Fibroblast of upper back skin (primary cell): ENCODE measurements at regions not wholly inside any gene's neighbourhood (a gene's known extent, or its start where the extent isn't known, plus 50 kb on each side); places are given as distances from the start of the nearest gene placed in this dataset.
A peak's percentile ranks its signal among the peaks of the same experiment; 100 is the strongest.
"Not testable (repeated sequence)": the region's sequence is repeated elsewhere in the genome, so short reads cannot be mapped to it uniquely, and the experiment has no call there.

Source experiments
- DNase-seq: peaks from one replicate; pipeline ENCODE4 v3.0.0-alpha.2; 2013

DNA sequence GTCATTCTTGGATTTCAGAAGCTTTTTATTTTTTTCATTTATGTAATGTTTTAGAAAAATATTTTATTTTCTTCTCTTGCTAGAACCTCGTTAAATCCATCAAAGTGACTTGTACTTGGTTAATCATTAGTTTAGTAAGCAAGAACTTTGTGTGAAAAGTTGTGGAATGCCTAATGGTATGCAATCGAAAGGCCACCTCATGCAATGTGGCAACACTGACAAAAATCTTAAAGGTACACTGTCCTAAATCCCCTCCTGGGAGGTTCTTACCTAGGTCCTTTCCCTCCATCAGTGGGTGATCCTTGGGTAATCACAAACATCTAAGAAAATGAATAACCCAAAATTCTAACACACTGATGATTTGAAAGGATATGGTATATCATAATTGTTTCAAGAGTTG is 304.2 kb downstream of the DNAH5 start:
- DNase-seq, result no peak

DNA sequence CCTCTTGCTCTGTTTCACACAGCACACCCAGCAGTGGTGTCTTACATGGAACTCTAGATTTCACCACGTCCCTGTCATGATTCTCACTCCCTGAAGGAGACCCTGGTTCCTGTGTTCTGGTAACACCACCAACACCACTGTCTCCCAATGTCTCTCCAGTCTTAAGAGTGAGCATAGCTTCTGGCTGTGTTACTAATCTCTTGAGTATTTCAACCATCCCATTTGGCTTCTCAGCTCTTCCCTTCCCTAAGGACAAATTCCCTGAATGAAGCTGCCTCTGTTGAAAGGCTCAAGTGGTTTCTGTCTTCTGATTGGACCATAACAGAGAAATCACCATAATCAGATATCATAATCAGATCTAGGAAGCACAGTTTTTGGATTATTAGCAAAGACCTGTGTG is 311.8 kb downstream of the DNAH5 start:
- peak; percentile 34 for DNase-seq

DNA sequence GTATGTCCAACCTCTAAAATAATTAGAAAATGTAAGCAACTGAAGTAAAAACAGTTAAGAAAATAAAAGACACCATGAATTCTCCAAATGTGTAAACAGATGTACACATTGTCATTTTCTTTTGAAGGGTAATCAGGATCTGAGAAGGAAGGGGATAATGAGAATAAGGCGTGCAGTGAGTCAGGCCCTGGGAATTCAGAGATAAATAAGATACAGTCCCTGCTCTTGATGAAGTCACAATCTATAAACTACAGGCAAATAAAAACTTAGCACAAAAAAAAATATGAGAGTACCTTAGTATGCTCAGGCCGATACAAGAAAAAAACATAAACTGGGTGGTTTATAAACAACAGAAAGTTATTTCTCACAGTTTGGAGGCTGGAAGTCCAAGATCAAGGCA is 315.3 kb downstream of the DNAH5 start:
- DNase-seq, result no peak

DNA sequence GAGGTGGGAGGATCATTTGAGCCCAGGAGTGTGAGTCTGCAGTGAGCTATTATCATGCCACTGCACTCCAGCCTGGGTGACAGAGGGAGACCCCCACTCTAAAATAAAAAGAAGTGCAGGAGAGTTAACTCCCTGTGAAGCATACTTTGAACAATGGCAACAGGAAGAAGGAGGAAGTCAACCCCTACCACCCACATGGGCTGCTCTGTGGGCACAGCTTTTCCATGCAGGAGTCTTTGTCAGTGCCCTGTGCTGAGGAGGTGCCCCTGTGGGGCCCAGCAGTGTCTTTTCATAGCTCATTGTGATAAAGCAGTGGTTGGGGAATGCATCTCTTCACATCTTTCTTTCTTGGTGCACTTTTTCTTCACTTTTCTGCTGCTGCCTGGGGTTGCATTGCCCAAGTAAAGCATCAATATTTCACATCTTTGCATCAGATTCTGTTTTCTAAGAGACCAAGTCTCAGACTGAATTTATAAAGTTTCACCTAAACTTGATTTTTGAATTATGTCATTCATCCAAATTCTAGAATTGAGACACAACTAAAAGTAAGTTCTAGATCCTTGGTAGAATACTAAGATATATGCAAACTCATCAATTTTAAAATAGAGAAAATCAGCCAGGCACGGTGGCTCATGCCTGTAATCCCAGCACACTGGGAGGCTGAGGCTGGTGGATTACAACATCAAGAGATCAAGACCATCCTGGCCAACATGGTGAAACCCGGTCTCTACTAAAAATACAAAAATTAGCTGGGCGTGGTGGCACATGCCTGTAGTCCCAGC is 316.6 kb downstream of the DNAH5 start:
- no peak for DNase-seq

DNA sequence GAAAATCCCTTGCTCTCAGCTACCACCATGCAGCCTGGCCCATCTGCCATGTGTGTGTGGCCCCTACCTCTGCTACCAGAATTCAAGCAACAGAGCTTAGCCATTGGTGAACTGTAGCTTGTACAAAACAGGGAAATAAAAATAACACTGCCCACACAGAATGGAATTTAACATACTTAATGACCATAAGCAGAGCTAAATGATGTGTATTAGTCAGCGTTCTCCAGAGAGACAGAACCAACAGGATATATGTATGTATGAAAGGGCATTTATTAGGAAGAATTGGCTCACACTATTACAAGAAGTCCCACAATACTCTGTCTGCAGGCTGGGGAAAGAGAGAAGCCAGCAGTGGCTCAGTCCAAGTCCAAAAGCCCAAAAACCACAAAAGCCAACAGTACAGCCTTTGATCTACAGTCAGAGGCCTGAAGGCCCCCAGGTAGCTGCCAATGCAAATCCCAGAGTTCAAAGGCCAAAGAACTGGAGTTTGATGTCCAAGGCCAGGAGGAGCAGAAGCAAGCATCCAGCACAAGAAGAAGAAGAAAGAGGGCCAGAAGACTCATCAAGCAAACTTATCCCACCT is 318.8 kb downstream of the DNAH5 start:
- peak; percentile 12 for DNase-seq

DNA sequence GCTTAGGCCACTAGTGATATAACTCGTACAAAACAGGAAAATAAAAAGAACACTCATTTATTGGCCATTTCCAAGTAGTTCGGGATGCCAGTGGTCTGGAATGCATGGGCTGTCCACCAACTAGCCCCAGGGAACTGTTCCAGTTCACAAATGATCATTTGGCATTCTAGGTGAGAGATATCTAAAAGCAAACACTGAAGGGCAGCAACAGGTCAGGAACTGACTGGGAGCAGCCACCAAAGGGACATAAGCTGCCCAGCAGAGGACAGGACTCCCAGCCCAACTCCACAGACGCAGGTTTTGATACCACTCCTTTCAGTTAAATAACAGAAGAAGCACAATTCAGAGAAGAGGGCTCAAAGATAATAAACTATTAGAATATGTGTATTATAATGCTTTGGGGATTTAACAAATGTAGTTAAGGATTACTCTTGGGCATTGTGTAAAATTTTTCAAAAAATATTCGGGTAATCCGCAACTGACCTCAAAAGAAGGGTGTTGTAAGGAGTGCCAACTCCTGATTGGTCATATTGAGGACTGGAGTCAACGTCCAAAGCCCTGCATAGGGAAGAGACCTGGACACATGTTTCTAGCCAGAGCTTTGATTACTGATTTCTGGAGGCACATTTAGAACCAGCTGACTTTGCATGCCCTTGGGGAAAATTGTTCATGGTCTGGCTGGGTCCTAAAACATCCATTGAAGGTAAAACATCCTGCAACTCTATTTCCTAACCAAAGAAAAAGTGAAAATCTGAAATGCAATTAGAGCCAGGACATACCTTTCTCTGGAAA is 320.0 kb downstream of the DNAH5 start:
- DNase-seq, result no peak

DNA sequence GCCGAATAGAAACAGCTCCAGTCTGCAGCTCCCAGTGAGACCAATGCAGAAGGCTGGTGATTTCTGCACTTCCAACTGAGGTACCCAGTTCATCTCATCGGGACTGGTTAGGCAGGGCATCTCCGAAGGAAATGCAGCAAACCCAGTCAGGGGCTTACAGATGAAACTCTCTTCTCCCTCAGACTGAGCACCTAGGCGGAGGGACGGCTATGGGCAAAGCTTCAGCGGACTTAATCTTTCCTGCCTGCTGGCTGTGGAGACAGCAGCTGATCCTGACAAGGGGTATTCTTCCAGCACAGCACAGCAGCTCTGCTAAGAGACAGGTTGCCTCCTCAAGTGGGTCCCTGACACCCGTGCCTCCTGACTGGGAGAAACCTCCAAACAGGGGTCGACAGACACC is 330.9 kb downstream of the DNAH5 start:
- no peak for DNase-seq

DNA sequence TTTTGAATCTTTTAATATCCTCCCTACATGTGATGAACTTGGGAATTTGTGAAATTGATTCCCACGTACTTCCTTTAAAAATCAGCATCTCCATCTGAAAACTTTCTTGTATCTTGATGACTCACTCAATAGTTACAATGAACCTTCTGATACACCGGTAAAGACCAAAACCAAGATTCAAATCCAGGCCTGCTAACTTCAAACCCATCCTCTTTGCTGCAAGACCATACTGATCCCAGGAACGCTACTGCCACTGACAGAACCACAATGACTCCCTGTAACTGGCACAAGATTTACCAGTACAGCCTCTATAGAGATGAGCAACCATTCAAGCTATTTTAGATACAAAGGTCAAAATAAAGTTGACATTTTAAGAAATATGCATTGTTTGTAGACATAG is 332.9 kb downstream of the DNAH5 start:
- DNase-seq, result no peak

DNA sequence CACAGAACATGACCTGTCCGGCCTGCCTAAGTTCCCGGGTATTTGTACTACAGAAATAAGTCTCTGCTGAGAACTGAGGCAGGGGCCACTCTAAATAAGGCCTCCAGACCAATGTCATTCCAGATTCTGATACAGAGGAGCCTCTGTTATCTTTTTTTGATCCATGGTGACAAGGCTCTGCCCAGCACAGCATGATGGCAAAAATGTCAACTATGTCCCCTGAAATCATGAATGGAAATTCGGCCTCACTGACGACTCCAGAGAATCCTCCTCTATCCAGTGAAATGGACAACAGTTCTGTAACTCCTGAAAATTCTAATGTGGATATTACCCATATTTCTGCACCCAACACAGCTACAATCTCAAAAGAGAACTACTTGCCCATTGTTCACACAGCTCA is 335.0 kb downstream of the DNAH5 start:
- DNase-seq, result no peak

DNA sequence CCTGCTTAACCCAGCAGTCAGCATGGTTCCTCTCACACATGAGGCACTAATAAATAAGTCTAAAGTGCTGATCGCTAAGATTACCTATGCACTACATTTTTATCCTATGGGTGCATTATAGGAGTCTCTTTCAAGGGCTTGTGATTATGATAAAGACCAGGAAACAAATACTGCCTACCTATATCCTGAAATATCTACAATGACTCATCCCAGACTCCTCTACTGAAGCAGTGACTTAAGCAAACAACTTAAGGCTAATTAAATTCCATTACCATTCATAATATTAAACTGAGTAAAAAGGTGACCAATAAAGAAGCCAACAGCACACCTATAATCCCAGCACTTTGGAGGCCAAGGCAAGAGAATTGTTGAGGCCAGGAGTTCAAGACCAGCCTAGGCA is 338.4 kb downstream of the DNAH5 start:
- no peak for DNase-seq

DNA sequence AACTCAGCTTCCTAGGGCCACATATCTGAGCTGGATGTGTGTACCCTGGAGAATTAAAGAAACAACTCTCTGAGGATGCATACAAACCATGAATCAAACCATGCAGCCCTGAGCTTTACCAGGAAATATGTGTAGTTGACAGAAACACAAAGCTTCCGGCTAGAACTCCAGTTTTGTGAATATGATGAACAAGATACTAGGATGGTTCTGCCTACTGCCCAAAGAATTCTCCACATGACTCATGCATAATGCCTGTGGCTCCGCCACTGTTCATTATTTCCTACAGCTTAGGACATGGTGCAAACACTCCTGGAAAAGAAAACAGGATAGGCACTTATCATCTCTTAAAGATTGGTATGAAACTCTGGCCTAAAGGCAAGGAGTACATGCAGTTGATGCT is 343.4 kb downstream of the DNAH5 start:
- DNase-seq, result peak; percentile 44

DNA sequence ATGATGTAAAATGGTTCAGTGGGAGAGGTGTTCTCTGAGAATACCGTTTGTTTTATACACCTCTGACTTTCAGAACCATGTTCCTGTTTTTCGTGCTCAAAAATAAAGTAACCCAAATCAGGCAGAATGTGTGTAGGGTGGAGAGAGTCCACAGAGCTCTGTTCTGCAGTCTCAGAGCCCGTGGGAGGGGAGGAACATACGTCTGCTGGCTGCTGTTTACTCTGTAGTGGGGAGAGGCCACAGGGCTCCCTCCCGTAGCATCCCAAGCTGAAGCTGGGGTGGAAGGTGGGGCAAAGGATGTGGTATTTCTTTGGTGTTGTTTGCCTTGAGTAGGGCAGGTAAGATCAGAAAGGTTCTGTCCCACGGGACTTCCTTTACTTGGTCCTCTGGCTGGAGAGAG is 348.5 kb downstream of the DNAH5 start:
- no peak for DNase-seq

DNA sequence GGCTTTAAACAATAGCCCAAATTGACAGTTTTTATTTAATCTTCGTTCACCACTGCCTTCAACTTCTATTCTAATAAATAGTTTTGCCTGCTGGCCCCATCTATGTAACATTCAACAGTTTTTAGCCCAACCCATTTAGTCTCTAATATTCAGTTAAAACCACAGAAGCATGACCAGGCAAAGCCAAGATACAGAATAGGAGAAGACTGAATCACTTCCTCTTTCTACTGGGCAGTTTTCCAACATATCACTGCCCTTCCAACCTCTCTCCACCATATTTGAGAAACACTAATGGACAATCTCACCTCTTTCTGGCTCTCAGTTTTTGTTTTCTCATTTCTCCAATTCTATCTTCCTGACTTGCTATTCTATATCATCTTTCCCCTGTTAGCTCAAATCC is 352.9 kb downstream of the DNAH5 start:
- peak; percentile 91 for DNase-seq

DNA sequence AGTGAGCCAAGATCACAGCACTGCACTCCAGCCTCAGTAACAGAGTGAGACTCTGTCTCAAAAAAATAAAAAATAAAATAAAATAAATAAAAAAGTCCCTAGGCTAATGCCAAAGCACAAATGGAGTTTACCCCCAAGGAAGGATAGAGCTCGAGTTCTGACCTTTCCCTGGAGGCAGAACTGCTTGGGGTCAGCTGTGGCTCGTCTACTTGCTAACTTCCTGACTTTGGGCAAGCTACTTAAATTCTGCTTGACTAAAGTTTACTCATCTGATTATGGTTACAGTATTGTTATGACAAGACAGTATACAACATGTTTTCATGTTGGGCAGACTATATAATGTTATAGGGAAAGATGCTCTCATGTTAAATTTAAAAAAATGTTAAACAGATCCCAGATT is 359.2 kb downstream of the DNAH5 start:
- DNase-seq, result no peak

DNA sequence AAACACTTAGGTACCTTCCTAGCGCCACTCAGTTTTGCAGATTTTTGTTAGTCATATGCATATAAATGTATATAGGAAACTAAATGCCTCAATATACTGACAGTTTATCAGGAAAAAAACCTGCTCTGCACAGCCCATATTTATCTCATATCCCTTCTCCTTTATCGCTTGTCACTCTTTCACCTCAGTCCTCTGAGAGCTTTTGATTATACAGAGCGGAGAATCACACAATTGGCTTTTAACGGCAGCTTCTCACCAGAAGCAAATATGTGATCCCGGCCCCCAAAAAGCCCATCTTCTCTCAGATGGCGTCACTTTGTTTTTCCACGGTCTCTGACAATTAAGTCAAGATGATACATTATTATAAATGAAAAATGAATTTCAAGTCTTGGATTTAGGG is 362.6 kb downstream of the DNAH5 start:
- DNase-seq, result no peak

DNA sequence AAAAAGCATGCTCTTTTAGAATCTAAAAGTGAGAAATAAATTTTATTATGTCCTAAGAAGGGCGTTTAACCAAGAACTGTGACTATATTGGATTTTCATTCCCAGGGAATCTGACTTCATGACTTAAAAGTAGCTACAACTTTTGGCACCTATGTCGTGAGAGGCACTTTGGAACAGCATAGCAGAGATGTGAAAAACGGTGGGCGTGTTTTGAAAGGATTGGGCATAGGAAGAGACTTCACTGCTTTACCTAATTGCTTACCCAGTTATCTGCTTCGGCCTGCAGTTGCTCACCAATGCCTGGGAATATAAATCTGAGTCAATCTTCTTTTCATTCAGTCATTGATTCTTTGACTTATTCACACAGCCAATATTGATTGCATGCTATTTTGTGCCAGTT is 363.4 kb downstream of the DNAH5 start:
- DNase-seq, result no peak

DNA sequence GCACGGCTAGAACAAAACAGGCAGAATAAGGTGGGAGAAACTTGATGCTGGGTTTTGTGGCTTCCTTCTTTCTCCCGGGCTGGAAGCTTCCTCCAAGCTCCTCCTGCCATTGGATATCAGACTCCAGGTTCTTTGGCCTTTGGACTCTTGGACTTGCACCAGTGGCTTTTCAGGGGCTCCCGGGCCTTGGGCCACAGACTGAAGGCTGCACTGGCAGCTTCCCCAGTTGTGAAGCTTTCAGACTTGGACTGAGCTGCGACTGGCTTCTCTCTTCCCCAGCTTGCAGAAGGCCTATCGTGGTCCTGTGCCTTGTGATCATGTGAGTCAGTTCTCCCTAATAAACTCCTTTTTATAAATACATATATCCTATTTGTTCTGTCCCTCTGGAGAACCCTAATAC is 364.4 kb downstream of the DNAH5 start:
- no peak for DNase-seq

DNA sequence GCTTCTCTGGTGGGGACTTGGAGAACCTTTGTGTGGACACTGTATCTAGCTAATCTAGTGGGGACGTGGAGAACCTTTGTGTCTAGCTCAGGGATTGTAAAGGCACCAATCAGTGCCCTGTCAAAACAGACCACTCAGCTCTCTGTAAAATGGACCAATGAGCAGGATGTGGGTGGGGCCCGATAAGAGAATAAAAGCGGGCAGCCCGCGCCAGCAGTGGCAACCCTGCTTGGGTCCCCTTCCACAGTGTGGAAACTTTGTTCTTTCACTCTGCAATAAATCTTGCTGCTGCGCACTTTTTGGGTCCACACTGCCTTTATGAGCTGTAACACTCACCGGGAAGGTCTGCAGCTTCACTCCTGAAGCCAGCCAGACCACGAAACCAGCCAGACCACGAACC is 365.4 kb downstream of the DNAH5 start:
- not testable (repeated sequence) for DNase-seq

DNA sequence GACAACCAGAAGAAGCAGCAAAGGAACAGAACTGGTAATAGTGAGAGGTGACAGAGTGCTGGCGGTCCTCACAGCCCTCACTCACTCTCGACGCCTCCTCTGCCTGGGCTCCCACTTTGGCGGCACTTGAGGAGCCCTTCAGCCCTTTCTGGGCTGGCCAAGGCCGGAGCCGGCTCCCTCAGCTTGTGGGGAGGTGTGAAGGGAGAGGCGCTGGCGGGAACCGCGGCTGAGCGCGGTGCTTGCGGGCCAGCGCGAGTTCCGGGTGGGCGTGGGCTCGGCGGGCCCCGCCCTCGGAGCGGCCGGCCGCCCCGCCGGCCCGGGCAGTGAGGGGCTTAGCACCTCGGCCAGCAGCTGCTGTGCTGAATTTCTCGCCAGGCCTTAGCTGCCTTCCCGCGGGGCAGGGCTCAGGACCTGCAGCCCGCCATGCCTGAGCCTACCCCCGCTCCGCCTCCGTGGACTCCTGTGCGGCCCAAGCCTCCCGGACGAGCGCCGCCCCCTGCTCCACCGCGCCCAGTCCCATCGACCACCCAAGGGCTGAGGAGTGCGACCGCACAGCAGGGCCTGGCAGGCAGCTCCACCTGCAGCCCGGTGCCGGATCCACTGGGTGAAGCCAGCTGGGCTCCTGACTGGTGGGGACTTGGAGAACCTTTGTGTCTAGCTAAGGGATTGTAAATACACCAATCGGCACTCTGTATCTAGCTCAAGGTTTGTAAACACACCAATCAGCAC is 366.0 kb downstream of the DNAH5 start:
- not testable (repeated sequence) for DNase-seq

DNA sequence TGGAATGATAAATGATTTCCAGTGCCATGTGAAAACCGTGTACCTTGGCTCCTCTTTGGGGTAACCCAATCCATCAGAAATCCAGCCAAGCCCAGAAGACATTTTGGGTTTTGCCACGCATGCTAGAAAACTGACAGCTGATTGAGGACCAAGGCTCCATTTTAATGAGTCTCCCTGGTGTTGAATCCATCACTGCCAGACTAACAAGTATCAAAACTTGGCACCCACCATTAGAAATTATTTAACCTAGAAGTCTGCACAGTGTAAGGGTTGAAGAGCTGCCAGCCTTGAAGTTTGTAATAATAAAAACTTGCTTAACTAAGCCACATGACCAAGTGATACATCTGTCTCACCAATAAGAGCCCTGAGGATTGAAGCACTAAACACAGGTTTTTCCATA is 369.9 kb downstream of the DNAH5 start:
- no peak for DNase-seq

DNA sequence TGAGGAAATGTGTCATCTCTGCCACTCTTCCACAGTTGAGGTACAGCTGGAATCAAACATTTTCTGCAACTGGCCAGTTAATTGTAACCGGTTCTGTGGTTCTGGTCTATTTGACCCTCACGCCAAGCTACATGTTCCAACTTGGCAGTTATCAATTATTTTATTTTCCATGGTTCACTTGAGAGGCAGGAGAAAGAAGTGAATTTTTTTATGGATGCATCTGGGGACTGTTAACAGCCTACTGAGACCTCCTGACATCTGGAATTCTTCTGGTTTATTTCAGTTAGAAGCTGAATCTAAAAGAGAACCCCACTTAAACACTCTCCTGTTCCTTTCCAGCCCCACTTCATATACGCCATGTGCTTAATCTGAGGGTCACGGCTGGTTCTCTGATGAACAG is 372.3 kb downstream of the DNAH5 start:
- no peak for DNase-seq

DNA sequence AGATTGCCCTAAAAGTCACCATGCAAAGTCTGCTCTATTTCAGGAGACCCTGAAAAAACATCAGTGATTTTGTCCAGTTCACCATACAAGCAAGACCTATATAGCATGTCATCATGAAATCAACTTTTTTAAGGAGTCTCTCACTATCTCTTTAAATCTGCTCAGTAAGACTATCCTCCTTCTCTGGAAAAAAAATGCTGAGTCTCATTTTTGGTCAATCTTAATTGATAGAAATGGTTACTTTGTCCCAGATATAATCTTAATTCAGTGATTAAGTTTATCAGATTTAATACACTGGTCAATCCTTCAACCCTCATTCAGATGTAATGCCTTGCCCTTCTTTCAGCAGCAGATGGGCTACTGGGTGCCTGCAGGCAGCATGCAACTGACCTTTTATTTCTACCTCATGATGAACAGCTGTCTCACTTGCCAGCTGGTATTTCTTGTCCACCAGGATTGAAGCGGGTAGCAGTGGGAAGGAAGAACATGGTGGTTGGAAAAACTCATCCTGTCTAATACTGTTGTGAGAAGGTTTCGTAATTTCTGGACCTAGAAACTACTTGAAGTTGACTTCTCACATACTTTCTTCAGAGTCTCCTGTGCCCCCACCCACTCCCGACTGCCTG is 375.3 kb downstream of the DNAH5 start:
- DNase-seq, result no peak

DNA sequence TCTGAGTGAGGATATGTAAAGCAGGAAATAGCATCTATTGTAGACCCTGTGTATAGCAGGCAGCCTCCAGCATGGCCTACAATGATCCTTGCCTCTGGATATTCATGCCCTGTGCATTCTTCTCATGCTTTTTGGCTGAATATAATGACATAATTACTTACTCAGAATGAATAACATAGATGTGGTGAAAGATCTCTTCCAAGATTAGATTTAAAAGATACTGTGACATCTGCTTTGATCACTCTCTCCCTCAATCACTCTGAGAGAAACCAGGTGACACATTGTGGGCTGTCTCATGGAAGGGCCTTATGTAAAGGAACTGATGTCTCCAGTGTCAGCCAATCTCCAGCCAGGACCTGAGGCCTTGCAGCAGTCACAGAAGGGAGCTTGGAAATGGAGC is 376.7 kb downstream of the DNAH5 start:
- peak; percentile 93 for DNase-seq
